ENCODE measurements at regions not wholly inside any gene's neighbourhood (a gene's known extent, or its start where the extent isn't known, plus 50 kb on each side); places are given as distances from the start of the nearest gene placed in this dataset. TPM values are rescaled to one million over a fixed set of nuclear protein-coding genes. Genes with fewer than 3 reads are reported as not detected.
"Not testable (repeated sequence)": the region's sequence is repeated elsewhere in the genome, so short reads cannot be mapped to it uniquely, and the experiment has no call there.

- DNase-seq (ENCODE audit: low spot score), result peak; percentile 85
Observed at GRCh38 chr12:47307680-47308399, 228.1 kb upstream of the AMIGO2 start.

- not testable (repeated sequence) for DNase-seq (ENCODE audit: low spot score)
Observed at GRCh38 chr12:47306773-47307679, 227.3 kb upstream of the AMIGO2 start.

GRCh38 chr12:47306130-47306529 is 226.4 kb upstream of the AMIGO2 start:
- no peak for DNase-seq (ENCODE audit: low spot score)

- DNase-seq (ENCODE audit: low spot score), result no peak
Observed at GRCh38 chr12:47305464-47305863, 225.7 kb upstream of the AMIGO2 start.

GRCh38 chr12:47303995-47304560 is 224.3 kb upstream of the AMIGO2 start:
- DNase-seq (ENCODE audit: low spot score), result no peak

- no peak for DNase-seq (ENCODE audit: low spot score)
Observed at GRCh38 chr12:47303207-47303606, 223.4 kb upstream of the AMIGO2 start.

- peak; percentile 25 for DNase-seq (ENCODE audit: low spot score)
Observed at GRCh38 chr12:47302111-47302671, 222.4 kb upstream of the AMIGO2 start.

GRCh38 chr12:47299586-47299985 is 219.8 kb upstream of the AMIGO2 start:
- DNase-seq (ENCODE audit: low spot score), result no peak

- no peak for DNase-seq (ENCODE audit: low spot score)
Observed at GRCh38 chr12:47297993-47298392, 218.2 kb upstream of the AMIGO2 start.

- no peak for DNase-seq (ENCODE audit: low spot score)
Observed at GRCh38 chr12:47296828-47297227, 217.1 kb upstream of the AMIGO2 start.

GRCh38 chr12:47293406-47293805 is 213.6 kb upstream of the AMIGO2 start:
- DNase-seq (ENCODE audit: low spot score), result no peak

- no peak for DNase-seq (ENCODE audit: low spot score)
Observed at GRCh38 chr12:47286676-47287075, 206.9 kb upstream of the AMIGO2 start.

Small RNAs in the stretch of these regions (small RNA-seq; reads per million reads assigned to genes)
- gene AC004486.1, result not detected
- gene MIR4494, result not detected
- not detected for gene RF00264
